Mesenchymal stem cell (in vitro differentiated cells and primary cell): ENCODE measurements at regions not wholly inside any gene's neighbourhood (a gene's known extent, or its start where the extent isn't known, plus 50 kb on each side); places are given as distances from the start of the nearest gene placed in this dataset.

Experiments used
- DNase-seq: peaks from one replicate; pipeline ENCODE4 v3.0.0-alpha.2; 2013
- H2AFZ ChIP-seq: one replicate; pipeline ENCODE4 v1.6.1; 2013; ENCODE audit warnings: low read depth, mild to moderate bottlenecking, control low read depth, inconsistent platforms, low read length, moderate library complexity
- H2AK5ac ChIP-seq: 2 replicates; pipeline ENCODE4 v1.6.1; 2013; ENCODE audit warnings: low read length, moderate library complexity, mild to moderate bottlenecking, inconsistent platforms; ENCODE audit not compliant: severe bottlenecking
- H2BK120ac ChIP-seq: one replicate; pipeline ENCODE4 v1.6.1; 2013; ENCODE audit warnings: low read depth, mild to moderate bottlenecking, inconsistent platforms, low read length, moderate library complexity
- H2BK12ac ChIP-seq, 2 experiments: one replicate each; pipeline ENCODE4 v1.6.1; 2013; ENCODE audit warnings: inconsistent platforms in 2 of 2, low read length in 2 of 2, mild to moderate bottlenecking in 2 of 2, moderate library complexity in 2 of 2, control low read depth in 1 of 2
- H2BK15ac ChIP-seq: one replicate; pipeline ENCODE4 v1.6.1; 2013; ENCODE audit warnings: mild to moderate bottlenecking, low read depth, inconsistent platforms; ENCODE audit not compliant: poor library complexity, severe bottlenecking
- H2BK5ac ChIP-seq: 2 replicates; pipeline ENCODE4 v1.6.1; 2013; ENCODE audit warnings: low read depth, mild to moderate bottlenecking, low read length, control low read depth, inconsistent platforms; ENCODE audit not compliant: poor library complexity, severe bottlenecking
- H3K14ac ChIP-seq, 2 experiments: one replicate each; pipeline ENCODE4 v1.6.1; 2013; ENCODE audit warnings: inconsistent platforms in 2 of 2, low read length in 2 of 2, control low read depth in 1 of 2, mild to moderate bottlenecking in 1 of 2, moderate library complexity in 1 of 2
- H3K18ac ChIP-seq, 2 experiments: one replicate each; pipeline ENCODE4 v1.6.1; 2013; ENCODE audit warnings: inconsistent platforms in 2 of 2, low read length in 2 of 2, control low read depth in 1 of 2, low read depth in 1 of 2, mild to moderate bottlenecking in 1 of 2
- H3K23ac ChIP-seq, 2 experiments: one replicate each; pipeline ENCODE4 v1.6.1; 2013; ENCODE audit warnings: inconsistent platforms in 2 of 2, low read length in 2 of 2, mild to moderate bottlenecking in 2 of 2, moderate library complexity in 2 of 2, control low read depth in 1 of 2
- H3K27ac ChIP-seq: 2 replicates; pipeline ENCODE4 v1.5.1; 2013; ENCODE audit warnings: mild to moderate bottlenecking, moderate library complexity, low read length, control low read depth, inconsistent platforms; ENCODE audit not compliant: poor library complexity, severe bottlenecking
- H3K27me3 ChIP-seq, 2 experiments: 2 replicates each; pipeline versions ENCODE4 v1.6.1 to v1.7.0; 2013; ENCODE audit warnings: low read length in 2 of 2, mild to moderate bottlenecking in 2 of 2, moderate library complexity in 2 of 2, control low read depth in 1 of 2, inconsistent platforms in 1 of 2; ENCODE audit not compliant: control insufficient read depth in 1 of 2, insufficient read depth in 1 of 2
- H3K36me3 ChIP-seq, 2 experiments: 2 replicates each; pipeline versions ENCODE4 v1.6.1 to v1.7.0; 2013; ENCODE audit warnings: low read length in 2 of 2, control low read depth in 1 of 2, inconsistent platforms in 1 of 2, low read depth in 1 of 2, mild to moderate bottlenecking in 1 of 2; ENCODE audit not compliant: insufficient read depth in 2 of 2, control insufficient read depth in 1 of 2
- H3K4ac ChIP-seq, 2 experiments: one replicate each; pipeline ENCODE4 v1.6.1; 2013; ENCODE audit warnings: inconsistent platforms in 2 of 2, low read length in 2 of 2, mild to moderate bottlenecking in 2 of 2, moderate library complexity in 2 of 2, control low read depth in 1 of 2, low read depth in 1 of 2
- H3K4me1 ChIP-seq: 2 replicates; pipeline ENCODE4 v1.6.1; 2013; ENCODE audit warnings: low read depth, low read length, control low read depth; ENCODE audit not compliant: control insufficient read depth, insufficient read depth
- H3K4me2 ChIP-seq: 2 replicates; pipeline ENCODE4 v1.6.1; 2013; ENCODE audit warnings: low read length, mild to moderate bottlenecking, inconsistent platforms; ENCODE audit not compliant: poor library complexity, severe bottlenecking
- H3K4me3 ChIP-seq, 2 experiments: 2 replicates each; pipeline versions ENCODE4 v1.5.1 to v1.7.0; 2013; ENCODE audit warnings: low read length in 2 of 2, mild to moderate bottlenecking in 2 of 2, control low read depth in 1 of 2, low read depth in 1 of 2; ENCODE audit not compliant: insufficient read depth in 1 of 2
- H3K79me1 ChIP-seq: replicated peaks from 2 replicates; pipeline ENCODE4 v1.6.1; 2013; ENCODE audit warnings: mild to moderate bottlenecking, control low read depth, low read length, inconsistent platforms; ENCODE audit not compliant: poor library complexity, severe bottlenecking
- H3K9ac ChIP-seq: 2 replicates; pipeline ENCODE4 v1.7.0; 2013; ENCODE audit warnings: mild to moderate bottlenecking, low read length, moderate library complexity
- H3K9me3 ChIP-seq: 2 replicates; pipeline ENCODE4 v1.7.0; 2013; ENCODE audit warnings: mild to moderate bottlenecking, low read length; ENCODE audit not compliant: control insufficient read depth
- H4K8ac ChIP-seq: one replicate; pipeline ENCODE4 v1.6.1; 2013; ENCODE audit warnings: inconsistent platforms, mild to moderate bottlenecking, low read length, moderate library complexity
- H4K91ac ChIP-seq: one replicate; pipeline ENCODE4 v1.6.1; 2013; ENCODE audit warnings: mild to moderate bottlenecking, low read length, inconsistent platforms
- WGBS: methylation state at CpG from one replicate; pipeline ENCODE4 v1.1.7; 2013; ENCODE audit warnings: mixed read lengths; 5-methylcytosine and 5-hydroxymethylcytosine counted together

DNA sequence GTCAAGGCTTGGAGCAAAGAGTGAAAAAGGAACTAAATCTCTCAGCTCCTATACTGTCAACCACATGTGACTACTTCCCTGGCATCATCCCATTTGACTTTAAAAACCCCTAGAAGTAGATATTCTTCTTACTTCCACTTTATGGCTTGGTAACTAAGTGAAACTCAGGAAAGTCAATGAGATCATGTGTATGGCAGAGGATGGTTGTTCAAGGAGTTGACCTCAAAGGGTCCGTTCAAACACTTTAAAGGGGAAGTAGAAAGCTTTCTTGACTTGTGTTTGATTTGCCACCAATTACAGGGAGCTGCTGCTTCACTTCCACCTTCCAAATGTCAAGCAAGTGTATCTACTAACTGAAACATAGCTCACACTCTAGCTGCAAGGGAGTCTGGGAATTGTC lies 187.2 kb downstream of the RAB28 start:
- H3K9me3 ChIP-seq = peaks cover 30% of the 10 kb centered on the region

DNA sequence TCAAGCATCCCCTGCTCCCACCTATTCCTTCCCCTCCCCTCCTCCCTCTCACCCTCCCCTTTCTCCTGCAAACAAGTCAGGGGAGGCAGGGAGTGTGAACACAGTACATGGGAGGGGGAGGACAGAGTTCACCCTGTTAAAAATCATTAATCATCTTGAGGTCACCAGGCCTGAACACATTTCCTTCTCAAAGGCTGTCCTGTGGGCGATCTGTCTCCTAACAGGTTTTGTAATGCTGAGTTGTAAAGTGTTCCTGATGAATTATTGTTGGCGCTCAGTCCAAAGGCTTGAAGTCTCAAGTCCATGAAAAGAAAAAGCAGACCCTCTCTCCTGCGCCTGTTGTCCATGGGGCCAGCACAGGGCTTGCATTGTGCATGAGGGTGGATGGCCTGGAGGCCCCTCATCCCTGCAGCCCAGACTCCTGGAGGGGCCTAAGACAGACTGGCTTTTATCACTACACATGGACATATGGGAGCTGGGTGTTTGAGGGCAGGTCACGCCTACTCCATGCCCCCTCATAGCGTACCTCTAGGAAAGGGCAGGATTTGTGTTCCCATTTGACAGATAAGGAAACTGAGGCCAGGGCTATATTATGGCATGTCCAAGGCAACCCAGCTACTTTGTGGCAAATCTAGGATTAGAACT lies 189.1 kb downstream of the RAB28 start:
- WGBS = 39% methylated on average over 5 of the region's 5 CpGs
- Histone ChIP-seq H2BK15ac (no peak overlapping the region), H3K4me1 (no peaks in the 10 kb centered on the region), H2BK120ac (no peak overlapping the region), H2BK5ac (no peak overlapping the region), H4K8ac (no peak overlapping the region), H3K9me3 (peaks cover 24% of the 10 kb centered on the region), H2BK12ac (no peak overlapping the region), H3K18ac (no peak overlapping the region), H2AK5ac (no peak overlapping the region), H3K4ac (no peak overlapping the region), H3K14ac (peak overlapping the region in 1 of 2 experiments; percentile 49), H3K36me3 (no peaks in the 10 kb centered on the region), H3K4me2 (no peak overlapping the region), H3K4me3 (no peak overlapping the region), H2AFZ (no peak overlapping the region), H3K23ac (no peak overlapping the region), H3K27me3 (no peaks in the 10 kb centered on the region), H3K27ac (no peak overlapping the region), H3K79me1 (no peaks in the 10 kb centered on the region), H4K91ac (no peak overlapping the region), H3K9ac (no peak overlapping the region)
- peak; percentile 3 for DNase-seq

More for the DNA sequence above, 187.2 kb downstream of the RAB28 start:
- H3K9ac ChIP-seq = no peak overlapping the region
- H2AFZ ChIP-seq = no peak overlapping the region
- no peak for DNase-seq
- no peaks in the 10 kb centered on the region for H3K4me1 ChIP-seq
- no peak overlapping the region for H3K27ac ChIP-seq
- no peak overlapping the region for H2BK120ac ChIP-seq
- no peak overlapping the region for H3K23ac ChIP-seq
- no peak overlapping the region for H3K18ac ChIP-seq
- H3K36me3 ChIP-seq = no peaks in the 10 kb centered on the region
- WGBS = 100% methylated on average over 1 of the region's 1 CpG
- no peak overlapping the region for H3K14ac ChIP-seq
- H3K27me3 ChIP-seq = no peaks in the 10 kb centered on the region
- no peak overlapping the region for H2BK5ac ChIP-seq
- H2BK12ac ChIP-seq = no peak overlapping the region
- no peak overlapping the region for H3K4me3 ChIP-seq
- H4K91ac ChIP-seq = no peak overlapping the region
- H2BK15ac ChIP-seq = no peak overlapping the region
- H3K4me2 ChIP-seq = no peak overlapping the region
- no peaks in the 10 kb centered on the region for H3K79me1 ChIP-seq
- no peak overlapping the region for H3K4ac ChIP-seq
- no peak overlapping the region for H2AK5ac ChIP-seq
- H4K8ac ChIP-seq = no peak overlapping the region

DNA sequence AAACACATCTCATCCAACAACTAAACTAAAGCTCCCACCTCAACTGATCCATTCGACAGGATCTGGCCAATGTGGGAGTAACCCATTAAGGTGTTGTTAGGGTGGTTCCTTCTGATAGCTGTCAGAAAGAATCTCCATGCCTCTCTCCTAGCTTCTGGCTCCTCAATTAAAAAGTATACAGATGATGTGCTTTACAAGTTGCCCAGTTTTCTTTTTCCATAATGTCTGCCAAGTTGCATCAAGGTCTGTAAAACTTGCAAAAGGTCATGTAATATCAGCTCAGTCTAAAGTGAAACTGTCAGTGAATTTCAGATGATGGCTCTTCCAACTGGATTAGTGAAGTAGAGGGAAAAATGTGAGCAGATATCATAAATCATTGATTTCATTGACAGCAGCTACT lies 191.8 kb downstream of the RAB28 start:
- Histone ChIP-seq H4K8ac (no peak overlapping the region), H3K9me3 (peaks cover 17% of the 10 kb centered on the region), H3K23ac (no peak overlapping the region), H3K27ac (no peak overlapping the region), H3K14ac (no peak overlapping the region), H3K9ac (no peak overlapping the region), H3K4me3 (no peak overlapping the region), H3K18ac (no peak overlapping the region), H2BK120ac (no peak overlapping the region), H3K4me2 (no peak overlapping the region), H2BK15ac (no peak overlapping the region), H3K79me1 (no peaks in the 10 kb centered on the region), H2BK5ac (no peak overlapping the region), H2AK5ac (no peak overlapping the region), H3K27me3 (no peaks in the 10 kb centered on the region), H3K4me1 (no peaks in the 10 kb centered on the region), H3K36me3 (no peaks in the 10 kb centered on the region), H4K91ac (no peak overlapping the region), H3K4ac (no peak overlapping the region), H2AFZ (no peak overlapping the region), H2BK12ac (no peak overlapping the region)
- no peak for DNase-seq
- WGBS = 100% methylated on average over 1 of the region's 1 CpG

DNA sequence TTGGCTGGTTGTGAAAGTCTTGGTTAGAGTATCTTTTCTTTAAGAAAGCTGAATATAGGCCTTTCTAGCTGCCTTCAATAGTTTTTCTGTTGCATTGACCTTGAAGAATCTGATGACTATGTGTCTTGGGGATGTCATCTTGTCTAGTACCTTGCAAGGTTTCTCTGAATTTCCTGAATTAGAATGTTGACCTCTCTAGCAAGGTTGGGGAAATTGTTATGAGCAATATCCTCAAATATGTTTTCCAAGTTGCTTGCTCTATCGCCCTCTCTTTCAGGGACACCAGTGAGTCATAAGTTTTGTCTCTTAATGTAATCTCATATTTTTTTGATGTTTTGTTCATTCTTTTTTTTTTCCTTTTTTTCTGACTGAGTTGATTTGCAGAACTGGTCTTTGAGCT lies 194.7 kb downstream of the RAB28 start:
- Histone ChIP-seq H2BK12ac (no peak overlapping the region), H2BK15ac (no peak overlapping the region), H3K27ac (no peak overlapping the region), H4K91ac (no peak overlapping the region), H3K27me3 (no peaks in the 10 kb centered on the region), H3K4me1 (no peaks in the 10 kb centered on the region), H2BK120ac (no peak overlapping the region), H3K14ac (no peak overlapping the region), H3K18ac (no peak overlapping the region), H3K9ac (no peak overlapping the region), H2AFZ (no peak overlapping the region), H4K8ac (no peak overlapping the region), H2BK5ac (no peak overlapping the region), H3K4me3 (no peak overlapping the region), H3K23ac (no peak overlapping the region), H3K4ac (no peak overlapping the region), H3K9me3 (peaks cover 5% of the 10 kb centered on the region), H3K36me3 (no peaks in the 10 kb centered on the region), H3K79me1 (no peaks in the 10 kb centered on the region), H2AK5ac (no peak overlapping the region), H3K4me2 (no peak overlapping the region)
- no CpG with 5 or more reads among the region's 1 CpG for WGBS
- peak; percentile 22 for DNase-seq
